ENCODE measurements at regions not wholly inside any gene's neighbourhood (a gene's known extent, or its start where the extent isn't known, plus 50 kb on each side); places are given as distances from the start of the nearest gene placed in this dataset.

GRCh38 chr1:76687307-76688175 lies 179.7 kb upstream of the ST6GALNAC5 start:
- SMC1A ChIA-PET (ENCODE audit: uncharacterized antibody, unreplicated experiment), result interaction anchor here (0.7 to 1.4 kb wide), 2 partner anchors 20 to 22 kb away, joined by 3 read pairs; no protein-coding TSS in a partner anchor
- H3K4me3 ChIP-seq, result no peak overlapping the region
- 7% methylated on average over 6 of the region's 6 CpGs for WGBS (ENCODE audit: insufficient coverage, insufficient replicate concordance, low lambda C conversion rate, missing lambda C conversion rate)
- H3K4me2 ChIP-seq (ENCODE audit: control insufficient read depth, insufficient read depth), result no peak overlapping the region
- RAD21 ChIA-PET (ENCODE audit: unreplicated experiment), result interaction anchor here (1.1 kb wide), 1 partner anchor 9 kb away, joined by 3 read pairs; no protein-coding TSS in a partner anchor
- FAIRE-seq (no peak), ATAC-seq (no peak), DNase-seq (ENCODE audit: low read depth, low spot score) (no peak)
- H3K9me3 ChIP-seq (replicated peaks; ENCODE audit: control insufficient read depth, insufficient read depth, low read length), result no peaks in the 10 kb centered on the region
- no peaks in the 10 kb centered on the region for H3K36me3 ChIP-seq (ENCODE audit: control insufficient read depth in 2 of 2, insufficient read depth in 2 of 2, low read length in 1 of 2)
- no peaks in the 10 kb centered on the region for H3K27me3 ChIP-seq (replicated peaks in 1 of 2; ENCODE audit: control insufficient read depth in 2 of 2, insufficient read depth in 2 of 2, low read length in 1 of 2)
- no peaks in the 10 kb centered on the region for H4K20me1 ChIP-seq (ENCODE audit: control insufficient read depth, insufficient read depth)
- H3K79me2 ChIP-seq (ENCODE audit: control insufficient read depth, insufficient read depth, low read length), result no peaks in the 10 kb centered on the region
- H3K9ac ChIP-seq (ENCODE audit: control insufficient read depth, insufficient read depth, low read length), result no peak overlapping the region
- no TSS peak for BruUV-seq (replicated peaks)
- CTCF ChIA-PET, result no interaction called here
- intact Hi-C loops (cut with micrococcal nuclease; ENCODE audit: unreplicated experiment) (no loop called here), in situ Hi-C loops (cut with MboI) (no loop called here)
- POLR2A ChIA-PET, result no interaction called here
- no peaks in the 10 kb centered on the region for H3K4me1 ChIP-seq (ENCODE audit: control insufficient read depth, insufficient read depth, low read length)
- H2AFZ ChIP-seq (ENCODE audit: control insufficient read depth, low read depth, low read length), result no peak overlapping the region
- no peak overlapping the region for H3K27ac ChIP-seq (ENCODE audit: control insufficient read depth, insufficient read depth)
- no peak for TF ChIP-seq ZBTB40 (IDR thresholded peaks at IDR 0.05; ENCODE audit: borderline replicate concordance)
- TF ChIP-seq KAT2A (conservative IDR thresholded peaks at IDR 0.05; ENCODE audit: control insufficient read depth, low read depth, low read length), result no peak
- TF ChIP-seq EP300 (IDR thresholded peaks at IDR 0.05; ENCODE audit: borderline replicate concordance in 1 of 2, control insufficient read depth in 1 of 2, low read depth in 2 of 2, low read length in 2 of 2), result no peak
- TF ChIP-seq ZBTB4 (CRISPR knock-in tag; IDR thresholded peaks at IDR 0.05), result no peak
- no peak for TF ChIP-seq GATAD2B (conservative IDR thresholded peaks at IDR 0.05; ENCODE audit: low read depth)
- TF ChIP-seq BCL3 (IDR thresholded peaks at IDR 0.05; ENCODE audit: borderline replicate concordance, insufficient read depth, low read depth, low read length, poor library complexity, severe bottlenecking), result no peak
- TF ChIP-seq CHD4 (IDR thresholded peaks at IDR 0.05), result no peak
- TF ChIP-seq RCOR1 (conservative IDR thresholded peaks at IDR 0.05; ENCODE audit: low read depth, low read length), result no peak
- no peak for TF ChIP-seq ATF3 (IDR thresholded peaks at IDR 0.05; ENCODE audit: borderline replicate concordance, extremely low read depth, low read depth, low read length)
- no peak for TF ChIP-seq PAX5 (IDR thresholded peaks at IDR 0.05; ENCODE audit: borderline replicate concordance, low read depth, low read length)
- TF ChIP-seq JUNB (IDR thresholded peaks at IDR 0.05), result no peak
- TF ChIP-seq TCF7 (IDR thresholded peaks at IDR 0.05; ENCODE audit: borderline replicate concordance), result no peak

Data from GM12878 (cell line).